ENCODE measurements at regions not wholly inside any gene's neighbourhood (a gene's known extent, or its start where the extent isn't known, plus 50 kb on each side); places are given as distances from the start of the nearest gene placed in this dataset.

GRCh38 chr7:156318926-156319325 lies 321.6 kb upstream of the RNF32 start:
- no peaks in the 10 kb centered on the region for H3K4me1 ChIP-seq (ENCODE audit: insufficient read depth, low read length)
- H3K79me2 ChIP-seq (ENCODE audit: insufficient read depth, low read length), result no peaks in the 10 kb centered on the region
- H3K9me3 ChIP-seq (ENCODE audit: low read depth, low read length), result no peaks in the 10 kb centered on the region
- no peak for DNase-seq (ENCODE audit: insufficient read length, low spot score, missing footprints)
- no peak overlapping the region for H3K4me3 ChIP-seq (ENCODE audit: insufficient read depth, low read length)
- no peak overlapping the region for H3K27ac ChIP-seq (ENCODE audit: low read depth, low read length)
- no peaks in the 10 kb centered on the region for H3K36me3 ChIP-seq (ENCODE audit: insufficient read depth, low read length)
- no peak overlapping the region for H2AFZ ChIP-seq (ENCODE audit: low read length)
- H3K4me2 ChIP-seq (ENCODE audit: insufficient read depth, low read length), result no peak overlapping the region
- no peaks in the 10 kb centered on the region for H3K27me3 ChIP-seq (ENCODE audit: insufficient read depth, low read length)
- no peak for TF ChIP-seq CTCF (IDR thresholded peaks at IDR 0.05; ENCODE audit: extremely low read depth, low read depth, low read length)
- no peaks in the 10 kb centered on the region for H4K20me1 ChIP-seq (ENCODE audit: insufficient read depth, low read length)

- no peaks in the 10 kb centered on the region for H3K36me3 ChIP-seq (ENCODE audit: insufficient read depth, low read length)
- H3K4me3 ChIP-seq (ENCODE audit: insufficient read depth, low read length), result no peak overlapping the region
- no peak for TF ChIP-seq CTCF (IDR thresholded peaks at IDR 0.05; ENCODE audit: extremely low read depth, low read depth, low read length)
- no peaks in the 10 kb centered on the region for H3K79me2 ChIP-seq (ENCODE audit: insufficient read depth, low read length)
- DNase-seq (ENCODE audit: insufficient read length, low spot score, missing footprints), result no peak
- no peaks in the 10 kb centered on the region for H3K27me3 ChIP-seq (ENCODE audit: insufficient read depth, low read length)
- H3K4me2 ChIP-seq (ENCODE audit: insufficient read depth, low read length), result no peak overlapping the region
- no peak overlapping the region for H3K27ac ChIP-seq (ENCODE audit: low read depth, low read length)
- no peaks in the 10 kb centered on the region for H3K9me3 ChIP-seq (ENCODE audit: low read depth, low read length)
- H3K4me1 ChIP-seq (ENCODE audit: insufficient read depth, low read length), result no peaks in the 10 kb centered on the region
- H2AFZ ChIP-seq (ENCODE audit: low read length), result no peak overlapping the region
- no peaks in the 10 kb centered on the region for H4K20me1 ChIP-seq (ENCODE audit: insufficient read depth, low read length)
Measured at GRCh38 chr7:156318426-156318825, 322.1 kb upstream of the RNF32 start.

- Histone ChIP-seq H3K9me3 (ENCODE audit: low read depth, low read length) (no peaks in the 10 kb centered on the region), H4K20me1 (ENCODE audit: insufficient read depth, low read length) (no peaks in the 10 kb centered on the region), H2AFZ (ENCODE audit: low read length) (no peak overlapping the region), H3K27ac (ENCODE audit: low read depth, low read length) (no peak overlapping the region), H3K4me1 (ENCODE audit: insufficient read depth, low read length) (no peaks in the 10 kb centered on the region), H3K4me2 (ENCODE audit: insufficient read depth, low read length) (no peak overlapping the region), H3K36me3 (ENCODE audit: insufficient read depth, low read length) (no peaks in the 10 kb centered on the region), H3K79me2 (ENCODE audit: insufficient read depth, low read length) (no peaks in the 10 kb centered on the region), H3K4me3 (ENCODE audit: insufficient read depth, low read length) (no peak overlapping the region), H3K27me3 (ENCODE audit: insufficient read depth, low read length) (no peaks in the 10 kb centered on the region)
- no peak for TF ChIP-seq CTCF (IDR thresholded peaks at IDR 0.05; ENCODE audit: extremely low read depth, low read depth, low read length)
- no peak for DNase-seq (ENCODE audit: insufficient read length, low spot score, missing footprints)
Measured at GRCh38 chr7:156309016-156309620, 331.5 kb upstream of the RNF32 start.

GRCh38 chr7:156307193-156307592 lies 333.4 kb upstream of the RNF32 start:
- no peaks in the 10 kb centered on the region for H4K20me1 ChIP-seq (ENCODE audit: insufficient read depth, low read length)
- no peak for TF ChIP-seq CTCF (IDR thresholded peaks at IDR 0.05; ENCODE audit: extremely low read depth, low read depth, low read length)
- no peaks in the 10 kb centered on the region for H3K27me3 ChIP-seq (ENCODE audit: insufficient read depth, low read length)
- H3K4me2 ChIP-seq (ENCODE audit: insufficient read depth, low read length), result no peak overlapping the region
- H3K79me2 ChIP-seq (ENCODE audit: insufficient read depth, low read length), result no peaks in the 10 kb centered on the region
- H3K4me1 ChIP-seq (ENCODE audit: insufficient read depth, low read length), result no peaks in the 10 kb centered on the region
- H3K27ac ChIP-seq (ENCODE audit: low read depth, low read length), result no peak overlapping the region
- H3K4me3 ChIP-seq (ENCODE audit: insufficient read depth, low read length), result no peak overlapping the region
- H3K36me3 ChIP-seq (ENCODE audit: insufficient read depth, low read length), result no peaks in the 10 kb centered on the region
- no peaks in the 10 kb centered on the region for H3K9me3 ChIP-seq (ENCODE audit: low read depth, low read length)
- no peak for DNase-seq (ENCODE audit: insufficient read length, low spot score, missing footprints)
- H2AFZ ChIP-seq (ENCODE audit: low read length), result no peak overlapping the region

Data from osteoblast (primary cell).